GM12874 (cell line): ENCODE measurements at regions not wholly inside any gene's neighbourhood (a gene's known extent, or its start where the extent isn't known, plus 50 kb on each side); places are given as distances from the start of the nearest gene placed in this dataset.

ENCODE experiments used
- TF ChIP-seq, protein P1 (sequence below): IDR thresholded peaks from 2 replicates; pipeline ENCODE4 v1.5.1; 2011; ENCODE audit warnings: low read depth, mild to moderate bottlenecking, control low read depth, low read length, moderate library complexity; ENCODE audit not compliant: insufficient read depth

- TF ChIP-seq, protein P1, sequence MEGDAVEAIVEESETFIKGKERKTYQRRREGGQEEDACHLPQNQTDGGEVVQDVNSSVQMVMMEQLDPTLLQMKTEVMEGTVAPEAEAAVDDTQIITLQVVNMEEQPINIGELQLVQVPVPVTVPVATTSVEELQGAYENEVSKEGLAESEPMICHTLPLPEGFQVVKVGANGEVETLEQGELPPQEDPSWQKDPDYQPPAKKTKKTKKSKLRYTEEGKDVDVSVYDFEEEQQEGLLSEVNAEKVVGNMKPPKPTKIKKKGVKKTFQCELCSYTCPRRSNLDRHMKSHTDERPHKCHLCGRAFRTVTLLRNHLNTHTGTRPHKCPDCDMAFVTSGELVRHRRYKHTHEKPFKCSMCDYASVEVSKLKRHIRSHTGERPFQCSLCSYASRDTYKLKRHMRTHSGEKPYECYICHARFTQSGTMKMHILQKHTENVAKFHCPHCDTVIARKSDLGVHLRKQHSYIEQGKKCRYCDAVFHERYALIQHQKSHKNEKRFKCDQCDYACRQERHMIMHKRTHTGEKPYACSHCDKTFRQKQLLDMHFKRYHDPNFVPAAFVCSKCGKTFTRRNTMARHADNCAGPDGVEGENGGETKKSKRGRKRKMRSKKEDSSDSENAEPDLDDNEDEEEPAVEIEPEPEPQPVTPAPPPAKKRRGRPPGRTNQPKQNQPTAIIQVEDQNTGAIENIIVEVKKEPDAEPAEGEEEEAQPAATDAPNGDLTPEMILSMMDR: no peak
Observed at GRCh38 chr20:51217347-51218045, 194.6 kb upstream of the KCNG1 start.

GRCh38 chr20:51216850-51217249, 193.9 kb upstream of the KCNG1 start:
- TF ChIP-seq, protein P1: no peak

GRCh38 chr20:51212816-51213215, 189.9 kb upstream of the KCNG1 start:
- TF ChIP-seq, protein P1: no peak

GRCh38 chr20:51211191-51211590, 188.3 kb upstream of the KCNG1 start:
- TF ChIP-seq, protein P1: no peak

DNA sequence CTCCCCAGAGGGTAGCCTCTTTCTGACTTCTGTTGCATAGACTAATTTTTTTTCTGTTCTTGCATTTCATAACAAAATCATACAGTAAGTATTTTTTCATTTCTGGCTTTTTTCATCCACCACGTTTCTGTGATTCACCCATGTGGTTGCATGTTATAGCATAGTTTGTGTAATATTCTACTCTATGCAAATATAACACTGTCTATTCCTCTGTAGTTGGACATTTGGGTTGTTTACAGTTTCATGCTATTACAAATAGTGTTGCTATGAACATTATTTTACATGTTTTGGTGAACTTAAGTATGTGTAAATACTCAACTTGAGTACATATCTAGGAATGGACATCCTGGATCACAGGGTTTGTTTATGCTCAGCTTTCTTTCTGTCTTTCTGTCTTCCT, 187.2 kb upstream of the KCNG1 start:
- TF ChIP-seq, protein P1: no peak

DNA sequence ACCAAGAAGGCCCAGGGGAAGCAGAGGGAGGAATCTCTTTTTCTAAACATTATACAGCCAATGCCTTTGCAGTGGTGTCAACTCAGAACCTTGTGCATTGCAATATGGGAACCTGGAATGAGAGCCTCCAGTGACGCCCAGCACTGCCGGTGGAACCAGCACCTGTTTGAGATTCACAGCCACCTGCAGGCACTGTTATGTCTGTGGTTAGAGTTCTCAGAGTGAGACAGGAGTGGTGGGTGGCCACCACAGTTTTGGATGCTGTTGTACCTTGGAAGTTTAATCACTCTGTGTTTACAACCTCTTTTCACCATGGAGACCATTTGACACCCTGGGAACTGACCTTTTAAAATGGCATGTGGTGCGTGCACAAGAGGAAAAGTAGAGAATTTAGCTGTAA, 185.3 kb upstream of the KCNG1 start:
- TF ChIP-seq, protein P1: no peak

DNA sequence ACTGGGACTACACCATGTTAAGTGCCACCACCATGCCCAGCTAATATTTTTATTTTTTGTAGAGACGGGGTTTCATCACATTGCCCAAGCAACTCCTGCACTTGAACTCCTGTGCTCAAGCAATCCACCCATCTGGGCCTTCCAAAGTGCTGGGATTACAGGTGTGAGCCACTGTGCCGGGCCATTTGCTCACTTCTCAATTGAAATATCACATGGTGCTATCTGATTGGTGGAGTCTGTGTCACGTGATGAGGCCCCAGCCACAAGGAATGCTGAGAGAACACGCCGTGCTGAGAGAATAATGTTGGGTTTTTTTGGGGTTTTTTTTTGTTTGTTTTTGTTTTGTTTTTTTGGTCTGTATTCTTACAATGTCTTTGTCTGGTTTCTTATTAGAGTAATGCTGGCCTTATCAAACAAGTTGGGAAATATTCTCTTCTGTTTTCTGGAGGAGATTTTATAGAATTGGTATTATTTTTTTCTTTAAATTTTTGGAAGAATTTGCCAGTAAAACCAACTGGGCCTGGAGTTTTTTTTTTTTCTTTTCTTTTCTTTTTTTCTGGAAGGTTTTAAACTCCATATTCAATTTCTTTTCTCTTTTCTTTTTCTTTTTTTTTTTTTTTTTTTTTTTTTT, 183.2 kb upstream of the KCNG1 start:
- TF ChIP-seq, protein P1: no peak
